ENCODE measurements at regions not wholly inside any gene's neighbourhood (a gene's known extent, or its start where the extent isn't known, plus 50 kb on each side); places are given as distances from the start of the nearest gene placed in this dataset.
"Not testable (repeated sequence)": the region's sequence is repeated elsewhere in the genome, so short reads cannot be mapped to it uniquely, and the experiment has no call there.

DNA sequence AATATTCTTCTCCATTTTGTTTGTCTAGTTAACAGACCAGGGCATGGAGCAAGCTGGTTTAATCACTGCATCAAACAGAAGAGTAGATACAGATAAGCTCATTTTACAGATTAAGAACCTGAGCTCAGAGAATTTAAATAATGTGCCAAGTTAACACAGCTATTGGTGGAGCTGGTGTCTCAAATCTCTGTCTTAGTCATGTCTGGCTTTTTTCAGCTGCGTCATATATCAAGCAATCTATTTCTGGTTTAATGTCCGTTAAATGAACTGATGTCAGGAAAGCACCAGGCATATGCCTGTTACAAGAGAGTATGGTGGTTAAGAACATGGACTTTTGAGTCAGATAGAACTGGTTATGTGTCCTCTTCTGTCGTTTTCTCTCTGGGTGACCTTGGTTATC, 79.8 kb upstream of the ADGRA3 start:
- TF ChIP-seq, protein P1, sequence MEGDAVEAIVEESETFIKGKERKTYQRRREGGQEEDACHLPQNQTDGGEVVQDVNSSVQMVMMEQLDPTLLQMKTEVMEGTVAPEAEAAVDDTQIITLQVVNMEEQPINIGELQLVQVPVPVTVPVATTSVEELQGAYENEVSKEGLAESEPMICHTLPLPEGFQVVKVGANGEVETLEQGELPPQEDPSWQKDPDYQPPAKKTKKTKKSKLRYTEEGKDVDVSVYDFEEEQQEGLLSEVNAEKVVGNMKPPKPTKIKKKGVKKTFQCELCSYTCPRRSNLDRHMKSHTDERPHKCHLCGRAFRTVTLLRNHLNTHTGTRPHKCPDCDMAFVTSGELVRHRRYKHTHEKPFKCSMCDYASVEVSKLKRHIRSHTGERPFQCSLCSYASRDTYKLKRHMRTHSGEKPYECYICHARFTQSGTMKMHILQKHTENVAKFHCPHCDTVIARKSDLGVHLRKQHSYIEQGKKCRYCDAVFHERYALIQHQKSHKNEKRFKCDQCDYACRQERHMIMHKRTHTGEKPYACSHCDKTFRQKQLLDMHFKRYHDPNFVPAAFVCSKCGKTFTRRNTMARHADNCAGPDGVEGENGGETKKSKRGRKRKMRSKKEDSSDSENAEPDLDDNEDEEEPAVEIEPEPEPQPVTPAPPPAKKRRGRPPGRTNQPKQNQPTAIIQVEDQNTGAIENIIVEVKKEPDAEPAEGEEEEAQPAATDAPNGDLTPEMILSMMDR (IDR thresholded peaks at IDR 0.05; ENCODE audit: insufficient read depth in 1 of 2, low read depth in 1 of 2, low read length in 1 of 2, severe bottlenecking in 1 of 2, unreplicated experiment in 1 of 2), result no peak
- H3K4me1 Mint-ChIP-seq (ENCODE audit: low read depth, unreplicated experiment), result peaks cover 18% of the 10 kb centered on the region

DNA sequence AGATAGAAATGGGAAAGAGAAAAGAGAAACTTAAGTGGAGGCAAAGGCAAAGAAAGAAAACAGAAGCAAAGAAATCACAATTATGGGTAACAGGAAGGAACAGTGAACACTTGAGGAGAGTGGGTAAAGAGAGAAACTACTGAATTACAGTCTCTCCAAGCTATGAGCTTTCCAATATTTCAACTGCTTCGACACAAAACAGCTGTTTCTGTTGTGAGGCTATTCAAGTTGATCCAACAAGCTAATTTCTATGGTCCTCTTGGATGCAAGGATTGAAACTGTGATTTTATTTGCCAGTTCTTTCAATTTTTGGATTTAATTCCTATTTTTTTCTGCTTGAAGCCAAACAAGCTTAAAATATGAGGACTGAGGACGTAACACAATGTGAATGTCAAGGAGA, 80.5 kb upstream of the ADGRA3 start:
- Histone ChIP-seq H3K36me3 (ENCODE audit: control insufficient read depth, insufficient read depth, low read length) (no peaks in the 10 kb centered on the region), H3K4me1 (0 out of 2 replicates have a peak, but pooled peaks cover 4% of the 10 kb centered on the region), H3K9me3 (no peaks in the 10 kb centered on the region), H3K27me3 (replicated peaks; ENCODE audit: control insufficient read depth, insufficient read depth, low read length) (no peaks in the 10 kb centered on the region), H3K4me3 (ENCODE audit: low read depth, low read length) (no peak overlapping the region)
- no peaks in the 10 kb centered on the region for H3K36me3 Mint-ChIP-seq (ENCODE audit: insufficient read depth, unreplicated experiment)
- H3K27ac Mint-ChIP-seq (ENCODE audit: unreplicated experiment), result no peak overlapping the region
- intact Hi-C loops (cut with micrococcal nuclease; ENCODE audit: unreplicated experiment), result no loop called here
- POLR2A ChIA-PET, result no interaction called here
- no peak for DNase-seq
- no TSS peak for BruUV-seq (replicated peaks)
- H3K4me3 Mint-ChIP-seq (ENCODE audit: unreplicated experiment), result no peak overlapping the region
- TF ChIP-seq, protein P1 (IDR thresholded peaks at IDR 0.05; ENCODE audit: insufficient read depth in 1 of 2, low read depth in 1 of 2, low read length in 1 of 2, severe bottlenecking in 1 of 2, unreplicated experiment in 1 of 2), result no peak
- H3K4me1 Mint-ChIP-seq (ENCODE audit: low read depth, unreplicated experiment), result peaks cover 18% of the 10 kb centered on the region
- no peaks in the 10 kb centered on the region for H3K27me3 Mint-ChIP-seq (ENCODE audit: insufficient read depth, unreplicated experiment)
- CTCF ChIA-PET, result no interaction called here
- H3K9me3 Mint-ChIP-seq (ENCODE audit: unreplicated experiment), result no peaks in the 10 kb centered on the region

More for the DNA sequence above, 79.8 kb upstream of the ADGRA3 start:
- Histone ChIP-seq H3K27me3 (replicated peaks; ENCODE audit: control insufficient read depth, insufficient read depth, low read length) (no peaks in the 10 kb centered on the region), H3K9me3 (no peaks in the 10 kb centered on the region), H3K36me3 (ENCODE audit: control insufficient read depth, insufficient read depth, low read length) (no peaks in the 10 kb centered on the region), H3K4me1 (0 out of 2 replicates have a peak, but pooled peaks cover 4% of the 10 kb centered on the region), H3K4me3 (ENCODE audit: low read depth, low read length) (no peak overlapping the region)
- ChIA-PET CTCF (no interaction called here), POLR2A (no interaction called here)
- H3K9me3 Mint-ChIP-seq (ENCODE audit: unreplicated experiment), result no peaks in the 10 kb centered on the region
- no peaks in the 10 kb centered on the region for H3K27me3 Mint-ChIP-seq (ENCODE audit: insufficient read depth, unreplicated experiment)
- H3K4me3 Mint-ChIP-seq (ENCODE audit: unreplicated experiment), result no peak overlapping the region
- intact Hi-C loops (cut with micrococcal nuclease; ENCODE audit: unreplicated experiment), result no loop called here
- BruUV-seq (replicated peaks), result no TSS peak
- DNase-seq, result no peak
- no peak overlapping the region for H3K27ac Mint-ChIP-seq (ENCODE audit: unreplicated experiment)
- no peaks in the 10 kb centered on the region for H3K36me3 Mint-ChIP-seq (ENCODE audit: insufficient read depth, unreplicated experiment)

DNA sequence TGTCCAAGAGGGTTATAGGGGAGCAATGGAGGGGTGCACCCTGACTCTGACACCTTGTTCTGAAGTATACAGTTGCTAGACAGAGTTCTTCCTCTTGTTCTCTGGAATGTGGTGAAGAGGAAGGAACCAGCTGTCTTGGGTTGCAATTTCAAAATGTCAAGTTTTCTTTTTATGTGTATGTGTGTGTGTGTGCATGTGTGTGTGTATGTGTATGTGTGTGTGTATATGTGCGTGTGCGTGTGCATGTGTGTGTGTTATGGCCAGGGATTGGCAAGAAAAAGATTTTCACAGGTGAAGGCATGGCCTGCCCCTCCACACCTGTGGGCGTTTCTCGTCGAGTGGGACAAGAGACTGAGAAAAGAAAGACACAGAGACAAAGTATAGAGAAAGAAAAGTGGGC, 81.6 kb upstream of the ADGRA3 start:
- ChIA-PET CTCF (no interaction called here), POLR2A (no interaction called here)
- Mint-ChIP-seq H3K4me1 (ENCODE audit: low read depth, unreplicated experiment) (peaks cover 18% of the 10 kb centered on the region), H3K4me3 (ENCODE audit: unreplicated experiment) (no peak overlapping the region), H3K27me3 (ENCODE audit: insufficient read depth, unreplicated experiment) (no peaks in the 10 kb centered on the region), H3K27ac (ENCODE audit: unreplicated experiment) (no peak overlapping the region), H3K36me3 (ENCODE audit: insufficient read depth, unreplicated experiment) (no peaks in the 10 kb centered on the region), H3K9me3 (ENCODE audit: unreplicated experiment) (no peaks in the 10 kb centered on the region)
- H3K9me3 ChIP-seq, result no peaks in the 10 kb centered on the region
- 0 out of 2 replicates have a peak, but pooled peaks cover 4% of the 10 kb centered on the region for H3K4me1 ChIP-seq
- DNase-seq, result no peak
- intact Hi-C loops (cut with micrococcal nuclease; ENCODE audit: unreplicated experiment), result no loop called here
- H3K27me3 ChIP-seq (replicated peaks; ENCODE audit: control insufficient read depth, insufficient read depth, low read length), result no peaks in the 10 kb centered on the region
- H3K4me3 ChIP-seq (ENCODE audit: low read depth, low read length), result no peak overlapping the region
- no peaks in the 10 kb centered on the region for H3K36me3 ChIP-seq (ENCODE audit: control insufficient read depth, insufficient read depth, low read length)
- no TSS peak for BruUV-seq (replicated peaks)
- TF ChIP-seq, protein P1 (IDR thresholded peaks at IDR 0.05; ENCODE audit: insufficient read depth in 1 of 2, low read depth in 1 of 2, low read length in 1 of 2, severe bottlenecking in 1 of 2, unreplicated experiment in 1 of 2), result no peak

DNA sequence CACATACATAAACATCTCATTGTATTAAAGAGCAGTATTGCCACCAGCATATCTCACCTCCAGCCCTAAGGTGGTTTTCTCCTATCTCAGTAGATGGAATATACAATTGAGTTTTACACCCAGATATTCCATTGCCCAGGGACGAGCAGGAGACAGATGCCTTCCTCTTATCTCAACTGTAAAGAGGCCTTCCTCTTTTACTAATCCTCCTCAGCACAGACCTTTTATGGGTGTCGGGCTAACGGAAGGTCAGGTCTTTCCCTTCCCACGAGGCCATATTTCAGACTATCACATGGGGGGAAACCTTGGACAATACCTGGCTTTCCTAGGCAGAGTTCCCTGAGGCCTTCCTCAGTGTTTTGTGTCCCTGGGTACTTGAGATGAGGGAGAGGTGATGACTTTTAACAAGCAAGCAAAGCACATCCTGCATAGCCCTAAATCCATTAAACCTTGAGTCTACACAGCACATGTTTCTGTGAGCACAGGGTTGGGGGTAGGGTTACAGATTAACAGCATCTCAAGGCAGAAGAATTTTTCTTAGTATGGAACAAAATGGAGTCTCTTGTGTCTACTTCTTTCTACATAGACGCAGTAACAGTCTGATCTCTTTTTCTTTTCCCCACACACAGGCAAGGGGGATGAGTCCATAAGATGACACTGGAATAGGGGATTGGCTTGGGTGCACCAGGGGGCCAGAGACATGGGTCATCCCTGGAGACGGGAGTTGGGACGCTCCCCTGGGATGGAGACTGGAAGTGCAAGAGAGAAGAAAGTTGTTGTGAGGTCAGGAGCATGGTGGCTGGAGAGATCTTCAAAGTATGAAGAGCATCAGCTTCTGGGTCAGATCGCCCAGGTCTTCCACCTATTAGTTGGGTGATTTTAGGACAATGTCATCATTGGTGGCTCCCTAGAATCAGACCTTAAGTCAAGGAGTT, 82.5 kb upstream of the ADGRA3 start:
- H3K27me3 Mint-ChIP-seq (ENCODE audit: insufficient read depth, unreplicated experiment); H3K4me3 Mint-ChIP-seq (ENCODE audit: unreplicated experiment); CTCF ChIA-PET; H3K4me3 ChIP-seq (ENCODE audit: low read depth, low read length); POLR2A ChIA-PET; BruUV-seq (replicated peaks); H3K9me3 Mint-ChIP-seq (ENCODE audit: unreplicated experiment); H3K9me3 ChIP-seq; H3K36me3 ChIP-seq (ENCODE audit: control insufficient read depth, insufficient read depth, low read length); intact Hi-C loops (cut with micrococcal nuclease; ENCODE audit: unreplicated experiment); H3K27me3 ChIP-seq (replicated peaks; ENCODE audit: control insufficient read depth, insufficient read depth, low read length); DNase-seq; H3K36me3 Mint-ChIP-seq (ENCODE audit: insufficient read depth, unreplicated experiment); H3K4me1 ChIP-seq: not testable (repeated sequence)
- H3K27ac Mint-ChIP-seq (ENCODE audit: unreplicated experiment), result peak overlapping the region; percentile 50
- peaks cover 18% of the 10 kb centered on the region for H3K4me1 Mint-ChIP-seq (ENCODE audit: low read depth, unreplicated experiment)

Measured in Caco-2 (cell line).